PC-9 (cell line): ENCODE measurements at regions not wholly inside any gene's neighbourhood (a gene's known extent, or its start where the extent isn't known, plus 50 kb on each side); places are given as distances from the start of the nearest gene placed in this dataset.

Experiments
- BruUV-seq: library from RNA; stranded (reverse); fragments of 400-500 nt; replicated peaks from 2 replicates; lab custom pipeline; 2021; lab: Mats Ljungman, UMichigan
- CTCF ChIA-PET: fragments of 300-600 bp; sonication (Branson Sonifier 250); formaldehyde crosslinking; loops from one replicate; lab custom pipeline; 2022; ENCODE audit warnings: antibody characterized with exemption; lab: Charles Lee
- POLR2A ChIA-PET: fragments of 300-600 bp; sonication (Branson Sonifier 250); formaldehyde crosslinking; loops from one replicate; lab custom pipeline; 2022; ENCODE audit warnings: antibody characterized with exemption; ENCODE audit not compliant: unreplicated experiment; lab: Charles Lee
- DNase-seq, 2 experiments: peaks; one replicate each; pipeline versions ENCODE4 v3.0.0 to v3.0.0-alpha.2; 2015 to 2022; ENCODE audit warnings: mixed read lengths in 1 of 2
- H2AFZ ChIP-seq: fragments of 200-600 bp; sonication (generic); 2 replicates; pipeline ENCODE4 v1.8.1; 2017; ENCODE audit warnings: antibody characterized with exemption
- H3F3A ChIP-seq: fragments of 200-600 bp; sonication (generic); 2 replicates; pipeline ENCODE4 v1.8.1; 2017; ENCODE audit warnings: antibody characterized with exemption, mild to moderate bottlenecking, low read depth; ENCODE audit not compliant: insufficient read depth
- H3K27ac ChIP-seq: fragments of 200-600 bp; sonication (generic); 2 replicates; pipeline ENCODE4 v1.6.1; 2016; ENCODE audit warnings: mixed run types
- H3K27me3 ChIP-seq: fragments of 200-600 bp; sonication (generic); 2 replicates; pipeline ENCODE4 v1.6.1; 2016; ENCODE audit warnings: low read depth, mixed run types; ENCODE audit not compliant: insufficient read depth
- H3K36me3 ChIP-seq: fragments of 200-600 bp; sonication (generic); 2 replicates; pipeline ENCODE4 v1.6.1; 2016; ENCODE audit warnings: low read depth, mixed run types
- H3K4me1 ChIP-seq: fragments of 200-600 bp; sonication (generic); replicated peaks from 2 replicates; pipeline ENCODE4 v1.6.1; 2016; ENCODE audit warnings: mixed run types; ENCODE audit not compliant: insufficient read depth
- H3K4me2 ChIP-seq: fragments of 200-600 bp; sonication (generic); 2 replicates; pipeline ENCODE4 v1.6.1; 2017; ENCODE audit warnings: mixed run types
- H3K4me3 ChIP-seq: fragments of 200-600 bp; sonication (generic); 2 replicates; pipeline ENCODE4 v1.6.1; 2016; ENCODE audit warnings: mixed run types
- H3K79me2 ChIP-seq: fragments of 200-600 bp; sonication (generic); 2 replicates; pipeline ENCODE4 v1.6.1; 2017; ENCODE audit warnings: low read depth, mixed run types
- H3K9me2 ChIP-seq: fragments of 200-600 bp; sonication (generic); 2 replicates; pipeline ENCODE4 v1.8.1; 2017; ENCODE audit warnings: mild to moderate bottlenecking; ENCODE audit not compliant: insufficient read depth
- H3K9me3 ChIP-seq: fragments of 200-600 bp; sonication (generic); 2 replicates; pipeline ENCODE4 v1.8.1; 2016; ENCODE audit warnings: low read depth; ENCODE audit not compliant: insufficient read depth
- H4K20me1 ChIP-seq: fragments of 200-600 bp; sonication (generic); 2 replicates; pipeline ENCODE4 v1.8.1; 2017; ENCODE audit not compliant: insufficient read depth
- CTCF ChIP-seq: fragments of 200-600 bp; sonication (generic); conservative IDR thresholded peaks from 2 replicates; pipeline ENCODE4 v1.6.1; 2017; ENCODE audit warnings: mixed run types, antibody characterized with exemption, mild to moderate bottlenecking, moderate library complexity
- EZH2 ChIP-seq: fragments of 200-600 bp; sonication (generic); IDR thresholded peaks from 2 replicates; pipeline ENCODE4 v1.8.0; 2017; ENCODE audit warnings: antibody characterized with exemption, low read depth
- intact Hi-C: fragments of 100-400 bp; cut with micrococcal nuclease; formaldehyde crosslinking; loops from one replicate; pipeline ENCODE4 v1.10.0; 2022; ENCODE audit not compliant: unreplicated experiment

GRCh38 chr4:45438047-45438446 lies 685.8 kb downstream of the GABRG1 start:
- H3K36me3 ChIP-seq = no peaks in the 10 kb centered on the region
- H3K27me3 ChIP-seq = no peaks in the 10 kb centered on the region
- no peaks in the 10 kb centered on the region for H3K9me3 ChIP-seq
- H3K4me1 ChIP-seq = no peaks in the 10 kb centered on the region
- intact Hi-C loops = no loop called here
- ChIA-PET CTCF (no interaction called here), POLR2A (no interaction called here)
- H3K4me3 ChIP-seq = no peak overlapping the region
- BruUV-seq = no TSS peak
- no peak overlapping the region for H2AFZ ChIP-seq
- no peak for TF ChIP-seq CTCF
- TF ChIP-seq EZH2 = no peak
- H4K20me1 ChIP-seq = no peaks in the 10 kb centered on the region
- H3K27ac ChIP-seq = no peak overlapping the region
- no peak overlapping the region for H3K4me2 ChIP-seq
- H3K79me2 ChIP-seq = no peaks in the 10 kb centered on the region
- no peak for DNase-seq
- H3K9me2 ChIP-seq = no peaks in the 10 kb centered on the region
- H3F3A ChIP-seq = no peaks in the 10 kb centered on the region

DNA sequence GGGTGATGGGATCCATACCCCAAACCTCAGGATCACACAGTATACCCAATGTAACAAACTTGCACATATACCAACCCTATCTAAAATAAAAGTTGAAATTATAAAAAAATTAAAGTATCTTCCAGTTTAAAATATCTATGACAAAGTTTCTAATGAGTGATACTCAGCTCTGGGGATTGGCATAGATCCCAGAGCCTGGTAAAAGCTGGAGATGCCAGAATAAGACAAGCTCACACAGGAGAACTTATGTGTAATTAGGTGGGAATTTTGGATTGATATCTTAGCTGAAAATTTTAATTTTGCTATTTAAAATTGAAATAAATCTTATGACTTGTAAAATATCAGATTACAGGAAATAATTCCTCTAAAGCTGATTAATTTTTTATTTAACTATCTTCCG lies 686.5 kb downstream of the GABRG1 start:
- CTCF ChIA-PET = no interaction called here
- no peaks in the 10 kb centered on the region for H3K4me1 ChIP-seq
- no peaks in the 10 kb centered on the region for H3F3A ChIP-seq
- no TSS peak for BruUV-seq
- no peak overlapping the region for H2AFZ ChIP-seq
- no peaks in the 10 kb centered on the region for H3K27me3 ChIP-seq
- POLR2A ChIA-PET = no interaction called here
- intact Hi-C loops = no loop called here
- no peaks in the 10 kb centered on the region for H3K79me2 ChIP-seq
- TF ChIP-seq EZH2 (no peak), CTCF (no peak)
- H3K36me3 ChIP-seq = no peaks in the 10 kb centered on the region
- H3K4me3 ChIP-seq = no peak overlapping the region
- no peak overlapping the region for H3K27ac ChIP-seq
- H3K9me3 ChIP-seq = no peaks in the 10 kb centered on the region
- no peaks in the 10 kb centered on the region for H3K9me2 ChIP-seq
- no peak for DNase-seq
- no peaks in the 10 kb centered on the region for H4K20me1 ChIP-seq
- H3K4me2 ChIP-seq = no peak overlapping the region

GRCh38 chr4:45425135-45425534 lies 698.7 kb downstream of the GABRG1 start:
- no peak overlapping the region for H3K27ac ChIP-seq
- no peaks in the 10 kb centered on the region for H3K9me3 ChIP-seq
- DNase-seq = no peak
- H2AFZ ChIP-seq = no peak overlapping the region
- intact Hi-C loops = no loop called here
- no TSS peak for BruUV-seq
- H3K79me2 ChIP-seq = no peaks in the 10 kb centered on the region
- no peak overlapping the region for H3K4me2 ChIP-seq
- no peaks in the 10 kb centered on the region for H3K9me2 ChIP-seq
- CTCF ChIA-PET = no interaction called here
- no peak overlapping the region for H3K4me3 ChIP-seq
- no peaks in the 10 kb centered on the region for H3K27me3 ChIP-seq
- H3K36me3 ChIP-seq = no peaks in the 10 kb centered on the region
- POLR2A ChIA-PET = no interaction called here
- no peaks in the 10 kb centered on the region for H3F3A ChIP-seq
- no peaks in the 10 kb centered on the region for H3K4me1 ChIP-seq
- H4K20me1 ChIP-seq = no peaks in the 10 kb centered on the region
- TF ChIP-seq CTCF (no peak), EZH2 (no peak)
